HG03139 (cell line): ENCODE measurements at regions not wholly inside any gene's neighbourhood (a gene's known extent, or its start where the extent isn't known, plus 50 kb on each side); places are given as distances from the start of the nearest gene placed in this dataset.
"Not testable (repeated sequence)": the region's sequence is repeated elsewhere in the genome, so short reads cannot be mapped to it uniquely, and the experiment has no call there.

ENCODE experiments used
- ATAC-seq: cut with Tn5 transposase; IDR thresholded peaks from one replicate; pipeline ENCODE4 v1.9.1; 2021; ENCODE audit not compliant: unreplicated experiment

GRCh38 chr14:105707099-105707498 is 180.7 kb downstream of the TMEM121 start:
- not testable (repeated sequence) for ATAC-seq

GRCh38 chr14:105707723-105708151 is 181.4 kb downstream of the TMEM121 start:
- ATAC-seq = not testable (repeated sequence)

- ATAC-seq = not testable (repeated sequence)
These were observed 182.1 kb downstream of the TMEM121 start for GRCh38 chr14:105708251-105709134.

- ATAC-seq = no peak
These were observed 183.1 kb downstream of the TMEM121 start for GRCh38 chr14:105709281-105710118.

GRCh38 chr14:105710119-105711043 is 184.0 kb downstream of the TMEM121 start:
- ATAC-seq = no peak

- ATAC-seq = no peak
These were observed 184.7 kb downstream of the TMEM121 start for GRCh38 chr14:105711044-105711620.

GRCh38 chr14:105711841-105712460 is 185.6 kb downstream of the TMEM121 start:
- ATAC-seq = no peak

- ATAC-seq = not testable (repeated sequence)
These were observed 186.3 kb downstream of the TMEM121 start for GRCh38 chr14:105712670-105713069.

GRCh38 chr14:105713160-105713559 is 186.8 kb downstream of the TMEM121 start:
- not testable (repeated sequence) for ATAC-seq

GRCh38 chr14:105713836-105714235 is 187.5 kb downstream of the TMEM121 start:
- ATAC-seq = not testable (repeated sequence)

GRCh38 chr14:105718787-105719186 is 192.4 kb downstream of the TMEM121 start:
- not testable (repeated sequence) for ATAC-seq

- not testable (repeated sequence) for ATAC-seq
These were observed 193.7 kb downstream of the TMEM121 start for GRCh38 chr14:105720106-105720505.

- not testable (repeated sequence) for ATAC-seq
These were observed 194.6 kb downstream of the TMEM121 start for GRCh38 chr14:105720852-105721601.

- ATAC-seq = not testable (repeated sequence)
These were observed 195.2 kb downstream of the TMEM121 start for GRCh38 chr14:105721602-105721970.

GRCh38 chr14:105721996-105722709 is 195.8 kb downstream of the TMEM121 start:
- ATAC-seq = not testable (repeated sequence)

- ATAC-seq = not testable (repeated sequence)
These were observed 196.9 kb downstream of the TMEM121 start for GRCh38 chr14:105723271-105723670.

- not testable (repeated sequence) for ATAC-seq
These were observed 197.4 kb downstream of the TMEM121 start for GRCh38 chr14:105723776-105724175.

- ATAC-seq = not testable (repeated sequence)
These were observed 203.5 kb downstream of the TMEM121 start for GRCh38 chr14:105729825-105730368.
